ENCODE measurements at regions not wholly inside any gene's neighbourhood (a gene's known extent, or its start where the extent isn't known, plus 50 kb on each side); places are given as distances from the start of the nearest gene placed in this dataset.
A peak's percentile ranks its signal among the peaks of the same experiment; 100 is the strongest.

- no peak overlapping the region for H3K27ac ChIP-seq
- peaks cover 36% of the 10 kb centered on the region for H3K4me1 ChIP-seq (replicated peaks)
- no peaks in the 10 kb centered on the region for H3K27me3 ChIP-seq (replicated peaks)
- no peaks in the 10 kb centered on the region for H3K9me3 ChIP-seq (replicated peaks)
- no peaks in the 10 kb centered on the region for H3K36me3 ChIP-seq
- DNase-seq (ENCODE audit: low read depth in 1 of 2, low spot score in 2 of 2): no peak
- no peak overlapping the region for H3K4me3 ChIP-seq
These were observed 51.0 kb upstream of the TNC start for GRCh38 chr9:115169003-115169402.

GRCh38 chr9:115170358-115171073 lies 52.6 kb upstream of the TNC start:
- H3K4me1 ChIP-seq (replicated peaks): peaks cover 27% of the 10 kb centered on the region
- no peak overlapping the region for H3K27ac ChIP-seq
- no peaks in the 10 kb centered on the region for H3K9me3 ChIP-seq (replicated peaks)
- DNase-seq (ENCODE audit: low read depth in 1 of 2, low spot score in 2 of 2): peak; percentile 46 to 52
- H3K27me3 ChIP-seq (replicated peaks): no peaks in the 10 kb centered on the region
- no peaks in the 10 kb centered on the region for H3K36me3 ChIP-seq
- H3K4me3 ChIP-seq: no peak overlapping the region

GRCh38 chr9:115171921-115172388 lies 54.0 kb upstream of the TNC start:
- no peaks in the 10 kb centered on the region for H3K9me3 ChIP-seq (replicated peaks)
- H3K27me3 ChIP-seq (replicated peaks): no peaks in the 10 kb centered on the region
- H3K27ac ChIP-seq: no peak overlapping the region
- H3K4me3 ChIP-seq: no peak overlapping the region
- no peaks in the 10 kb centered on the region for H3K36me3 ChIP-seq
- H3K4me1 ChIP-seq (replicated peaks): peaks cover 21% of the 10 kb centered on the region
- DNase-seq (ENCODE audit: low read depth in 1 of 2, low spot score in 2 of 2): no peak

GRCh38 chr9:115182264-115182663 lies 64.3 kb upstream of the TNC start:
- Histone ChIP-seq H3K4me1 (replicated peaks) (no peaks in the 10 kb centered on the region), H3K27me3 (replicated peaks) (no peaks in the 10 kb centered on the region), H3K4me3 (no peak overlapping the region), H3K36me3 (no peaks in the 10 kb centered on the region), H3K27ac (no peak overlapping the region), H3K9me3 (replicated peaks) (no peaks in the 10 kb centered on the region)
- no peak for DNase-seq (ENCODE audit: low read depth in 1 of 2, low spot score in 2 of 2)

- H3K9me3 ChIP-seq (replicated peaks): no peaks in the 10 kb centered on the region
- no peak overlapping the region for H3K27ac ChIP-seq
- H3K36me3 ChIP-seq: no peaks in the 10 kb centered on the region
- no peaks in the 10 kb centered on the region for H3K27me3 ChIP-seq (replicated peaks)
- H3K4me1 ChIP-seq (replicated peaks): no peaks in the 10 kb centered on the region
- DNase-seq (ENCODE audit: low read depth in 1 of 2, low spot score in 2 of 2): no peak
- H3K4me3 ChIP-seq: no peak overlapping the region
These were observed 65.5 kb upstream of the TNC start for GRCh38 chr9:115183436-115183835.

GRCh38 chr9:115189686-115190085 lies 71.7 kb upstream of the TNC start:
- Histone ChIP-seq H3K9me3 (replicated peaks) (peaks cover 3% of the 10 kb centered on the region; the same call in 1 of the 2 replicates), H3K27ac (no peak overlapping the region), H3K36me3 (no peaks in the 10 kb centered on the region), H3K4me3 (no peak overlapping the region), H3K27me3 (replicated peaks) (no peaks in the 10 kb centered on the region), H3K4me1 (replicated peaks) (no peaks in the 10 kb centered on the region)
- no peak for DNase-seq (ENCODE audit: low read depth in 1 of 2, low spot score in 2 of 2)

GRCh38 chr9:115191667-115192066 lies 73.7 kb upstream of the TNC start:
- no peak for DNase-seq (ENCODE audit: low read depth in 1 of 2, low spot score in 2 of 2)
- Histone ChIP-seq H3K4me3 (no peak overlapping the region), H3K4me1 (replicated peaks) (no peaks in the 10 kb centered on the region), H3K27ac (no peak overlapping the region), H3K36me3 (no peaks in the 10 kb centered on the region), H3K27me3 (replicated peaks) (no peaks in the 10 kb centered on the region), H3K9me3 (replicated peaks) (peaks cover 3% of the 10 kb centered on the region; the same call in 1 of the 2 replicates)

- Histone ChIP-seq H3K4me1 (replicated peaks) (no peaks in the 10 kb centered on the region), H3K27me3 (replicated peaks) (no peaks in the 10 kb centered on the region), H3K27ac (no peak overlapping the region), H3K4me3 (no peak overlapping the region), H3K36me3 (no peaks in the 10 kb centered on the region), H3K9me3 (replicated peaks) (peaks cover 3% of the 10 kb centered on the region; the same call in 1 of the 2 replicates)
- no peak for DNase-seq (ENCODE audit: low read depth in 1 of 2, low spot score in 2 of 2)
These were observed 74.3 kb upstream of the TNC start for GRCh38 chr9:115192280-115192679.

- no peak overlapping the region for H3K27ac ChIP-seq
- 0 out of 2 replicates have a peak, but pooled peaks cover 2% of the 10 kb centered on the region for H3K4me1 ChIP-seq (replicated peaks)
- no peak overlapping the region for H3K4me3 ChIP-seq
- no peak for DNase-seq (ENCODE audit: low read depth in 1 of 2, low spot score in 2 of 2)
- H3K27me3 ChIP-seq (replicated peaks): no peaks in the 10 kb centered on the region
- no peaks in the 10 kb centered on the region for H3K36me3 ChIP-seq
- peaks cover 3% of the 10 kb centered on the region; the same call in 1 of the 2 replicates for H3K9me3 ChIP-seq (replicated peaks)
These were observed 75.0 kb upstream of the TNC start for GRCh38 chr9:115192835-115193525.

- DNase-seq (ENCODE audit: low read depth in 1 of 2, low spot score in 2 of 2): no peak
- Histone ChIP-seq H3K4me1 (replicated peaks) (0 out of 2 replicates have a peak, but pooled peaks cover 4% of the 10 kb centered on the region), H3K27ac (no peak overlapping the region), H3K4me3 (no peak overlapping the region), H3K9me3 (replicated peaks) (peaks cover 3% of the 10 kb centered on the region; the same call in 1 of the 2 replicates), H3K36me3 (no peaks in the 10 kb centered on the region), H3K27me3 (replicated peaks) (no peaks in the 10 kb centered on the region)
These were observed 75.8 kb upstream of the TNC start for GRCh38 chr9:115193777-115194176.

- DNase-seq (ENCODE audit: low read depth in 1 of 2, low spot score in 2 of 2): no peak
- H3K4me1 ChIP-seq (replicated peaks): 0 out of 2 replicates have a peak, but pooled peaks cover 4% of the 10 kb centered on the region
- peaks cover 3% of the 10 kb centered on the region; the same call in 1 of the 2 replicates for H3K9me3 ChIP-seq (replicated peaks)
- H3K27ac ChIP-seq: no peak overlapping the region
- no peaks in the 10 kb centered on the region for H3K36me3 ChIP-seq
- H3K4me3 ChIP-seq: no peak overlapping the region
- no peaks in the 10 kb centered on the region for H3K27me3 ChIP-seq (replicated peaks)
These were observed 76.3 kb upstream of the TNC start for GRCh38 chr9:115194216-115194615.

GRCh38 chr9:115195912-115196311 lies 78.0 kb upstream of the TNC start:
- no peak overlapping the region for H3K27ac ChIP-seq
- no peak overlapping the region for H3K4me3 ChIP-seq
- H3K36me3 ChIP-seq: no peaks in the 10 kb centered on the region
- no peaks in the 10 kb centered on the region for H3K9me3 ChIP-seq (replicated peaks)
- DNase-seq (ENCODE audit: low read depth in 1 of 2, low spot score in 2 of 2): no peak
- 0 out of 2 replicates have a peak, but pooled peaks cover 4% of the 10 kb centered on the region for H3K4me1 ChIP-seq (replicated peaks)
- no peaks in the 10 kb centered on the region for H3K27me3 ChIP-seq (replicated peaks)

GRCh38 chr9:115196919-115197318 lies 79.0 kb upstream of the TNC start:
- Histone ChIP-seq H3K27ac (no peak overlapping the region), H3K36me3 (no peaks in the 10 kb centered on the region), H3K4me3 (no peak overlapping the region), H3K27me3 (replicated peaks) (no peaks in the 10 kb centered on the region), H3K9me3 (replicated peaks) (no peaks in the 10 kb centered on the region), H3K4me1 (replicated peaks) (0 out of 2 replicates have a peak, but pooled peaks cover 4% of the 10 kb centered on the region)
- no peak for DNase-seq (ENCODE audit: low read depth in 1 of 2, low spot score in 2 of 2)

GRCh38 chr9:115198001-115198400 lies 80.0 kb upstream of the TNC start:
- Histone ChIP-seq H3K27me3 (replicated peaks) (no peaks in the 10 kb centered on the region), H3K36me3 (no peaks in the 10 kb centered on the region), H3K4me1 (replicated peaks) (peaks cover 6% of the 10 kb centered on the region), H3K27ac (no peak overlapping the region), H3K4me3 (no peak overlapping the region), H3K9me3 (replicated peaks) (no peaks in the 10 kb centered on the region)
- DNase-seq (ENCODE audit: low read depth in 1 of 2, low spot score in 2 of 2): peak in 1 of 2 experiments; percentile 45

All from SJSA1 (cell line).